ENCODE measurements at regions not wholly inside any gene's neighbourhood (a gene's known extent, or its start where the extent isn't known, plus 50 kb on each side); places are given as distances from the start of the nearest gene placed in this dataset.

DNA sequence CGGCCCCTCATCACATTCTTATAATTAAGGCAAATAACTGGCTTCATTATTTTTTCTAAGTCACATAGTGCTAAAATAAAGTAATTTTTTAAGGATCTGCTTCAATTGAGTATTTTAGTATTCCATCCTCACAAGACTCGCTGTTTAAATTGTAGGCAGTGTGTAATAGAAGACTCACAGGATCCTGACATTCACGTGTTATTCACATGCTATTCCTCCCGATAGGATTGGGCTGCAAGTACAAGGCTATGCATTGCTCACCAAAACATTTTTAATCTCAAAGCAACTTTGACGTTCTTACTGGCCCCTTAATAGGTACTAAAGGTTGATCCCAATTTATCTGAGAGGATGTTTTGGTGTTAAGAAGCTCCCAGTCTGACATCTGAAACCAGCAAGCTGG is 127.6 kb upstream of the L3MBTL4 start:
- TF ChIP-seq CTCF (conservative IDR thresholded peaks at IDR 0.05; ENCODE audit: low read length) = no peak
- no peak for TF ChIP-seq EZH2phosphoT487 (IDR thresholded peaks at IDR 0.05; ENCODE audit: borderline replicate concordance)

Measured in Loucy (cell line).